Rectal smooth muscle tissue (tissue), 1 donor: ENCODE measurements at regions not wholly inside any gene's neighbourhood (a gene's known extent, or its start where the extent isn't known, plus 50 kb on each side); places are given as distances from the start of the nearest gene placed in this dataset.

Experiments
- H3K27ac ChIP-seq: one replicate; pipeline ENCODE4 v1.7.0; 2013; ENCODE audit warnings: low read depth, low read length, inconsistent platforms
- H3K27me3 ChIP-seq: one replicate; pipeline ENCODE4 v1.7.0; 2013; ENCODE audit warnings: low read length; ENCODE audit not compliant: control insufficient read depth, insufficient read depth
- H3K36me3 ChIP-seq: one replicate; pipeline ENCODE4 v1.7.0; 2013; ENCODE audit warnings: low read length; ENCODE audit not compliant: control insufficient read depth, insufficient read depth
- H3K4me1 ChIP-seq: one replicate; pipeline ENCODE4 v1.7.0; 2013; ENCODE audit warnings: low read length; ENCODE audit not compliant: control insufficient read depth, insufficient read depth
- H3K4me3 ChIP-seq: one replicate; pipeline ENCODE4 v1.7.0; 2013; ENCODE audit warnings: low read length
- H3K9ac ChIP-seq: one replicate; pipeline ENCODE4 v1.7.0; 2013; ENCODE audit warnings: low read length

- H3K4me3 ChIP-seq: no peak overlapping the region
- no peak overlapping the region for H3K27ac ChIP-seq
- no peak overlapping the region for H3K9ac ChIP-seq
- H3K36me3 ChIP-seq: no peaks in the 10 kb centered on the region
- H3K4me1 ChIP-seq: no peaks in the 10 kb centered on the region
- H3K27me3 ChIP-seq: no peaks in the 10 kb centered on the region
Measured at GRCh38 chr5:38078161-38078560, 180.2 kb upstream of the EGFLAM start.

- Histone ChIP-seq H3K27ac (no peak overlapping the region), H3K9ac (no peak overlapping the region), H3K36me3 (no peaks in the 10 kb centered on the region)
Measured at GRCh38 chr5:38077652-38078051, 180.7 kb upstream of the EGFLAM start.

GRCh38 chr5:38071831-38072694, 186.3 kb upstream of the EGFLAM start:
- Histone ChIP-seq H3K27me3 (no peaks in the 10 kb centered on the region), H3K27ac (no peak overlapping the region), H3K9ac (no peak overlapping the region), H3K4me3 (no peak overlapping the region), H3K4me1 (peaks cover 4% of the 10 kb centered on the region), H3K36me3 (no peaks in the 10 kb centered on the region)

More at GRCh38 chr5:38077652-38078051, 180.7 kb upstream of the EGFLAM start:
- Histone ChIP-seq H3K4me3 (no peak overlapping the region), H3K4me1 (no peaks in the 10 kb centered on the region), H3K27me3 (no peaks in the 10 kb centered on the region)

GRCh38 chr5:38070304-38070950, 187.9 kb upstream of the EGFLAM start:
- Histone ChIP-seq H3K4me1 (peaks cover 4% of the 10 kb centered on the region), H3K27me3 (no peaks in the 10 kb centered on the region), H3K9ac (no peak overlapping the region), H3K27ac (no peak overlapping the region), H3K36me3 (no peaks in the 10 kb centered on the region), H3K4me3 (no peak overlapping the region)

GRCh38 chr5:38069360-38069759, 189.0 kb upstream of the EGFLAM start:
- peaks cover 4% of the 10 kb centered on the region for H3K4me1 ChIP-seq
- H3K27ac ChIP-seq: no peak overlapping the region
- no peak overlapping the region for H3K9ac ChIP-seq
- no peaks in the 10 kb centered on the region for H3K36me3 ChIP-seq
- H3K27me3 ChIP-seq: no peaks in the 10 kb centered on the region
- no peak overlapping the region for H3K4me3 ChIP-seq

GRCh38 chr5:38060354-38060753, 198.0 kb upstream of the EGFLAM start:
- H3K9ac ChIP-seq: no peak overlapping the region
- no peak overlapping the region for H3K4me3 ChIP-seq
- H3K4me1 ChIP-seq: no peaks in the 10 kb centered on the region
- no peaks in the 10 kb centered on the region for H3K36me3 ChIP-seq
- H3K27me3 ChIP-seq: no peaks in the 10 kb centered on the region
- no peak overlapping the region for H3K27ac ChIP-seq

GRCh38 chr5:38059876-38060275, 198.5 kb upstream of the EGFLAM start:
- H3K36me3 ChIP-seq: no peaks in the 10 kb centered on the region
- no peaks in the 10 kb centered on the region for H3K27me3 ChIP-seq
- no peak overlapping the region for H3K9ac ChIP-seq
- no peak overlapping the region for H3K27ac ChIP-seq
- no peak overlapping the region for H3K4me3 ChIP-seq
- H3K4me1 ChIP-seq: no peaks in the 10 kb centered on the region

GRCh38 chr5:38051711-38052511, 206.4 kb upstream of the EGFLAM start:
- Histone ChIP-seq H3K27ac (no peak overlapping the region), H3K4me3 (no peak overlapping the region), H3K4me1 (peaks cover 4% of the 10 kb centered on the region), H3K36me3 (no peaks in the 10 kb centered on the region), H3K27me3 (no peaks in the 10 kb centered on the region), H3K9ac (no peak overlapping the region)

GRCh38 chr5:38048400-38048799, 208.6 kb upstream of the GDNF start:
- Histone ChIP-seq H3K36me3 (no peaks in the 10 kb centered on the region), H3K9ac (no peak overlapping the region), H3K27me3 (no peaks in the 10 kb centered on the region), H3K4me1 (peaks cover 4% of the 10 kb centered on the region), H3K27ac (no peak overlapping the region), H3K4me3 (no peak overlapping the region)

GRCh38 chr5:38046103-38046502, 206.3 kb upstream of the GDNF start:
- Histone ChIP-seq H3K4me3 (no peak overlapping the region), H3K9ac (no peak overlapping the region), H3K27me3 (no peaks in the 10 kb centered on the region), H3K4me1 (peaks cover 4% of the 10 kb centered on the region), H3K36me3 (no peaks in the 10 kb centered on the region), H3K27ac (no peak overlapping the region)

- H3K4me3 ChIP-seq: no peak overlapping the region
- peaks cover 4% of the 10 kb centered on the region for H3K4me1 ChIP-seq
- H3K27me3 ChIP-seq: no peaks in the 10 kb centered on the region
- no peak overlapping the region for H3K9ac ChIP-seq
- H3K27ac ChIP-seq: no peak overlapping the region
- no peaks in the 10 kb centered on the region for H3K36me3 ChIP-seq
Measured at GRCh38 chr5:38045446-38045845, 205.6 kb upstream of the GDNF start.

- no peaks in the 10 kb centered on the region for H3K36me3 ChIP-seq
- no peaks in the 10 kb centered on the region for H3K27me3 ChIP-seq
Measured at GRCh38 chr5:38039826-38040225, 200.0 kb upstream of the GDNF start.

More at GRCh38 chr5:38039826-38040225, 200.0 kb upstream of the GDNF start:
- Histone ChIP-seq H3K4me1 (no peaks in the 10 kb centered on the region), H3K9ac (no peak overlapping the region), H3K27ac (no peak overlapping the region), H3K4me3 (no peak overlapping the region)
